GM12892 (cell line): ENCODE measurements at regions not wholly inside any gene's neighbourhood (a gene's known extent, or its start where the extent isn't known, plus 50 kb on each side); places are given as distances from the start of the nearest gene placed in this dataset.

Source experiments
- POLR2A ChIP-seq: IDR thresholded peaks from 2 replicates; pipeline ENCODE4 v1.6.1; 2011; ENCODE audit warnings: low read depth, low read length, control low read depth
- POLR2AphosphoS5 ChIP-seq: IDR thresholded peaks from 2 replicates; pipeline ENCODE4 v1.6.1; 2011; ENCODE audit warnings: low read depth, low read length, control low read depth
- TAF1 ChIP-seq: IDR thresholded peaks from 2 replicates; pipeline ENCODE4 v1.6.1; 2011; ENCODE audit warnings: low read depth, mild to moderate bottlenecking, control low read depth, low read length, borderline replicate concordance

DNA sequence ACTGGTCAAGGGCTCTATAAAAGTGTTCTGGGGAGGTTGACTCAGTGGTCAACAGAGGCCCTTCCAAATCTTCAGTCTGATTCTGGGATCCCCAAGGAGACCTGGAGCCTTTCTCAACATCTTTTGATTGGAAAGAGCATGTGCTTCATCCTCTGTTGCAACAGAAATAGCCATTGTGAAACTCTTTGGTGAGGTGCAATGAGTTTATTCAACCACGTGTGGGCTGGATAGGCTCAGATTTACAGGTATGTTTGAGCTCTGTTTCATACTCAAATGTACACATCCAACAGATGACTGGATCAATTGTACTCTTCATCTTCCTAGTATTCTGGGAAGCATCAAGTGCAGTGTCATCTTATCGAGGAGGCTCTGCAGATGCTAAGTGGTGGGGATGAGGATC is 60.5 kb downstream of the CTSL start:
- no peak for TF ChIP-seq POLR2A
- no peak for TF ChIP-seq POLR2AphosphoS5
- no peak for TF ChIP-seq TAF1
